B cell (primary cell): ENCODE measurements at regions not wholly inside any gene's neighbourhood (a gene's known extent, or its start where the extent isn't known, plus 50 kb on each side); places are given as distances from the start of the nearest gene placed in this dataset.

Experiments used
- CTCF ChIP-seq: fragments of 200-600 bp; IDR thresholded peaks from one replicate; pipeline ENCODE4 v1.8.0; 2022; ENCODE audit warnings: antibody characterized with exemption, mild to moderate bottlenecking
- EZH2 ChIP-seq: IDR thresholded peaks from 2 replicates; pipeline ENCODE4 v1.6.1; 2012; ENCODE audit warnings: borderline replicate concordance, low read depth, mild to moderate bottlenecking, moderate library complexity, low read length; ENCODE audit not compliant: insufficient read depth, poor library complexity, severe bottlenecking

- TF ChIP-seq CTCF = no peak
- no peak for TF ChIP-seq EZH2
These were observed 260.0 kb upstream of the ECI2 start for GRCh38 chr6:4395386-4395785.
